ENCODE measurements at regions not wholly inside any gene's neighbourhood (a gene's known extent, or its start where the extent isn't known, plus 50 kb on each side); places are given as distances from the start of the nearest gene placed in this dataset.

- TF ChIP-seq CTCF (IDR thresholded peaks at IDR 0.05 in 4 of 5, conservative IDR thresholded peaks at IDR 0.05 in 1 of 5) (no peak), POLR2A (IDR thresholded peaks at IDR 0.05) (no peak)
Measured at GRCh38 chr6:165091121-165091785, 218.2 kb downstream of the C6orf118 start.

Measured in gastrocnemius medialis (tissue), 4 donors.